Prostate gland (tissue), 2 donors: ENCODE measurements at regions not wholly inside any gene's neighbourhood (a gene's known extent, or its start where the extent isn't known, plus 50 kb on each side); places are given as distances from the start of the nearest gene placed in this dataset.

ENCODE experiments used
- DNase-seq: peaks from one replicate; pipeline ENCODE4 v3.0.0-alpha.2; 2019; ENCODE audit warnings: low spot score
- H3K27ac ChIP-seq, 2 donors: fragments of 200-600 bp; sonication (generic); 2 replicates each; pipeline ENCODE4 v1.5.1; 2017 to 2019
- H3K27me3 ChIP-seq: fragments of 200-600 bp; sonication (generic); replicated peaks from 2 replicates; pipeline ENCODE4 v1.5.1; 2019; ENCODE audit not compliant: insufficient read depth
- H3K36me3 ChIP-seq, 2 donors: fragments of 200-600 bp; sonication (generic); 1 replicate in 1 of 2; 2 replicates in 1 of 2; pipeline versions ENCODE4 v1.5.1 to v1.8.1; 2017 to 2019
- H3K4me1 ChIP-seq: fragments of 200-600 bp; sonication (generic); replicated peaks from 2 replicates; pipeline ENCODE4 v1.5.1; 2019
- H3K4me3 ChIP-seq, 2 donors: fragments of 200-600 bp; sonication (generic); 2 replicates each; pipeline ENCODE4 v1.5.1; 2017 to 2019
- H3K9me3 ChIP-seq: fragments of 200-600 bp; sonication (generic); 2 replicates; pipeline ENCODE4 v1.5.1; 2017
- POLR2A ChIP-seq: fragments of 450-650 bp; IDR thresholded peaks from one replicate; pipeline ENCODE4 v1.6.1; 2016; ENCODE audit warnings: antibody characterized with exemption, mild to moderate bottlenecking
- POLR2AphosphoS5 ChIP-seq: sonication (generic); formaldehyde crosslinking; IDR thresholded peaks from one replicate; pipeline ENCODE4 v1.6.1; 2017; ENCODE audit warnings: antibody characterized with exemption
- WGBS: methylation state at CpG from one replicate; pipeline ENCODE4 v1.1.5; 2018; 5-methylcytosine and 5-hydroxymethylcytosine counted together
- intact Hi-C: fragments of 100-400 bp; cut with DNase I; formaldehyde crosslinking; loops from one replicate; pipeline ENCODE4 v1.14.2; 2022
- TF ChIP-seq, protein P1 (sequence below), 4 experiments: fragments of 200-600 bp in 2 of 4; fragments of 450-650 bp in 2 of 4; sonication (generic) in 2 of 4; IDR thresholded peaks; 1 replicate in 3 of 4; 2 replicates in 1 of 4; pipeline ENCODE4 v1.5.1; 2016 to 2019; ENCODE audit warnings: antibody characterized with exemption in 4 of 4, mild to moderate bottlenecking in 2 of 4, moderate library complexity in 2 of 4

DNA sequence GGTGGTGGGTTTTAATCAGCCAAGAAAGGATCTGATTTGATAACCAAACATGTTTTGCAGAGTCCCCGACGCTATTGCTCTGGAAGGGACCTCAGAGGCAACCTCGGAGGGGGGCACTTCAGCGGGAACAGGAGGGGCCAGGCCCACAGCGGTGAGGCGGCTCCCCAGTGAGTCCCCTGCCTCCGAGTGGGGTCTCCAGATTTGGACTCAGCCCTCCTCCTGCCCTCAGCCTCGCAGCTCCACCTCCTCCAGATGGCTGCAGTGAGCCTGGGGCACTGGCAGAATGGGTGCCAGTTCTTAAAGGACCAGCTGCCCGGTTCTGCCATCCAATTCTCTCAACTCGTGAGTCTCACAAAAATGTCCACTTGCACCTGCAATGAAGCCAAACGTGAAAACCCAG is 61.0 kb upstream of the NANOS1 start:
- intact Hi-C loops, result no loop called here
- Histone ChIP-seq H3K4me1 (no peaks in the 10 kb centered on the region), H3K4me3 (no peak overlapping the region), H3K36me3 (no peaks in the 10 kb centered on the region), H3K27ac (no peak overlapping the region), H3K27me3 (no peaks in the 10 kb centered on the region), H3K9me3 (no peaks in the 10 kb centered on the region)
- 74% methylated on average over 11 of the region's 11 CpGs for WGBS
- DNase-seq, result no peak
- TF ChIP-seq POLR2A, result no peak
- TF ChIP-seq, protein P1, sequence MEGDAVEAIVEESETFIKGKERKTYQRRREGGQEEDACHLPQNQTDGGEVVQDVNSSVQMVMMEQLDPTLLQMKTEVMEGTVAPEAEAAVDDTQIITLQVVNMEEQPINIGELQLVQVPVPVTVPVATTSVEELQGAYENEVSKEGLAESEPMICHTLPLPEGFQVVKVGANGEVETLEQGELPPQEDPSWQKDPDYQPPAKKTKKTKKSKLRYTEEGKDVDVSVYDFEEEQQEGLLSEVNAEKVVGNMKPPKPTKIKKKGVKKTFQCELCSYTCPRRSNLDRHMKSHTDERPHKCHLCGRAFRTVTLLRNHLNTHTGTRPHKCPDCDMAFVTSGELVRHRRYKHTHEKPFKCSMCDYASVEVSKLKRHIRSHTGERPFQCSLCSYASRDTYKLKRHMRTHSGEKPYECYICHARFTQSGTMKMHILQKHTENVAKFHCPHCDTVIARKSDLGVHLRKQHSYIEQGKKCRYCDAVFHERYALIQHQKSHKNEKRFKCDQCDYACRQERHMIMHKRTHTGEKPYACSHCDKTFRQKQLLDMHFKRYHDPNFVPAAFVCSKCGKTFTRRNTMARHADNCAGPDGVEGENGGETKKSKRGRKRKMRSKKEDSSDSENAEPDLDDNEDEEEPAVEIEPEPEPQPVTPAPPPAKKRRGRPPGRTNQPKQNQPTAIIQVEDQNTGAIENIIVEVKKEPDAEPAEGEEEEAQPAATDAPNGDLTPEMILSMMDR (IDR thresholded peaks at IDR 0.05), result no peak

DNA sequence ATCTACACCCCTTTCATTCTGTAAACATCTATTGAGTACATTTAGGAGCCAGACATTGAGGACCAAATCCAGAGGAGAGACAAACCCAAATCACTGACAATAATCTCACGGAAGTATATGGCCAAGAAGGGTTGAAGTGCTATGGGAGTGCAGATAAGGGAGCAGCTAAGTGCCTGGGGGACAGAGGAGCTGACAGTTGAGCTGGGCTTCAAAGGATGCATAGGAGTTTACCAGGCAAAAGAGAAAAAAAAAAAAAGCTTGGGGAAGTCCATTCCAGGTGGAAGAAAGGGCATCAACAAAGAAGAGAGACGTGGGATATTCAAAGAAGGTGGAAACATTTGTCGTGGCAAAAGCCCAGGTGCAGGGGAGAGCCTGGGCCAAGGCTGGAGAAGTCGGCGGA is 60.5 kb upstream of the NANOS1 start:
- intact Hi-C loops, result no loop called here
- TF ChIP-seq, protein P1 (IDR thresholded peaks at IDR 0.05), result no peak
- no peak for TF ChIP-seq POLR2A
- TF ChIP-seq POLR2AphosphoS5, result no peak
- Histone ChIP-seq H3K36me3 (no peaks in the 10 kb centered on the region), H3K4me1 (no peaks in the 10 kb centered on the region), H3K27me3 (no peaks in the 10 kb centered on the region), H3K9me3 (no peaks in the 10 kb centered on the region), H3K27ac (no peak overlapping the region), H3K4me3 (no peak overlapping the region)
- WGBS, result 92% methylated on average over 5 of the region's 5 CpGs
- no peak for DNase-seq

DNA sequence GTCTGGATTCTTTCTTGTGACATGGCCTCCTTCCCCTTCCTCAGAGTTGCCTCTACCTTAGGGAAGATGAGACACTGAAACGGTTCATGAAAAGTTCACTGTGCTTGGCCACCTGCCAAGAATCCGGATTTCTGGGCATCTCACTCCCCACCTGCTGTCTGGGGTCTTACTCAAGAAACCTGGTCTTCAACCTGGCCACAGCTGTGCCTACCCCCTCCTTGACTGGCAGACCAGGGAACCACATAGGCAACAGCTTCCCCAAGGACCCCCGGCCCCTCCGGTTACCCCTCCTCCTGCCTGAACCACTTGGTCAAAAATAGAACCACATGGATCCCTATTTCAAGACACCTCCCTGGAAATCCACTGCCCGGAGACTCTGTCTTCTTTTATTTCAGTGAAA is 58.7 kb upstream of the NANOS1 start:
- Histone ChIP-seq H3K27me3 (no peaks in the 10 kb centered on the region), H3K27ac (no peak overlapping the region), H3K4me1 (no peaks in the 10 kb centered on the region), H3K9me3 (no peaks in the 10 kb centered on the region), H3K36me3 (no peaks in the 10 kb centered on the region), H3K4me3 (no peak overlapping the region)
- TF ChIP-seq POLR2A, result no peak
- DNase-seq, result no peak
- intact Hi-C loops, result no loop called here
- WGBS, result 54% methylated on average over 5 of the region's 5 CpGs

DNA sequence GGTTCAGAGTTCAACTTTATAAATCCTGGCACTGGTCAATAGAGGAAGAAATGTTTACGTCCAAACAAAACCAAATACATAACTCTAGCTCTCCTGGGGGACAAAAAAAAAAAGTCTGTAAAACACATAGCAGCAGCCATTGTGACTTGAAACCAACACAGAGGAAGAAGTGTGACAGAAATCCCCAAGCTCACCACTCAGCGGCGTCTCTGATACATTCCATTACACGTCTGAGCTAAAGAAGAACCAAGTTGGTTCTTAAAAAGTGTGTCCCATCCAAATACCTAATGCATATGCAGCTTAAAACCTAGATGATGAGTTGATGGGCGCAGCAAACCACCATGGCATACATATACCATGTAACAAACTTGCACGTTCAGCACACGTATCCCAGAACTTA is 58.3 kb upstream of the NANOS1 start:
- Histone ChIP-seq H3K36me3 (no peaks in the 10 kb centered on the region), H3K9me3 (no peaks in the 10 kb centered on the region), H3K27me3 (no peaks in the 10 kb centered on the region), H3K4me3 (no peak overlapping the region), H3K27ac (no peak overlapping the region), H3K4me1 (no peaks in the 10 kb centered on the region)
- intact Hi-C loops, result no loop called here
- 77% methylated on average over 7 of the region's 7 CpGs for WGBS
- no peak for DNase-seq
- TF ChIP-seq, protein P1 (IDR thresholded peaks at IDR 0.05), result no peak
- TF ChIP-seq POLR2AphosphoS5 (no peak), POLR2A (no peak)

DNA sequence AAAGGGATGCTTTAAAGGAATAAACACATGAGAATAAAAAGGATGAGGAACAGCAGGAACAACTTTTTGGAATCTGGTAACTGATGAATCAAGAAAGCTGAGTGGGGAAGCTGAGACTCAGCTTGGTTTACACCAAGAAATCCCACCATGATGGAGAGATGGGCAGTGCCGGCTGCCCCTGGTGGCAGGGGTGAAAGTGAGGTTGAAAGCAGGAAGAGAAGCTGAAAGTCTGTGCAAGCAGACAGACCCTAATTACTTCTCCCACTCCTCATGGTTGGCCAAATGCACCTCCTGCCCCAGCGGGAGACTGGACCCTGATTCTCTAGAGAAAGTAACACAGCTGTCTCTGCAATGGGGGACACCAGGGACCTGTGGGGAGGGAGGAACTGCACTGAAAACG is 57.6 kb upstream of the NANOS1 start:
- WGBS, result 69% methylated on average over 3 of the region's 3 CpGs
- Histone ChIP-seq H3K4me1 (no peaks in the 10 kb centered on the region), H3K36me3 (no peaks in the 10 kb centered on the region), H3K9me3 (no peaks in the 10 kb centered on the region), H3K27me3 (no peaks in the 10 kb centered on the region), H3K4me3 (no peak overlapping the region), H3K27ac (no peak overlapping the region)
- TF ChIP-seq POLR2A (no peak), POLR2AphosphoS5 (no peak)
- TF ChIP-seq, protein P1 (IDR thresholded peaks at IDR 0.05), result no peak
- DNase-seq, result no peak
- intact Hi-C loops, result no loop called here

DNA sequence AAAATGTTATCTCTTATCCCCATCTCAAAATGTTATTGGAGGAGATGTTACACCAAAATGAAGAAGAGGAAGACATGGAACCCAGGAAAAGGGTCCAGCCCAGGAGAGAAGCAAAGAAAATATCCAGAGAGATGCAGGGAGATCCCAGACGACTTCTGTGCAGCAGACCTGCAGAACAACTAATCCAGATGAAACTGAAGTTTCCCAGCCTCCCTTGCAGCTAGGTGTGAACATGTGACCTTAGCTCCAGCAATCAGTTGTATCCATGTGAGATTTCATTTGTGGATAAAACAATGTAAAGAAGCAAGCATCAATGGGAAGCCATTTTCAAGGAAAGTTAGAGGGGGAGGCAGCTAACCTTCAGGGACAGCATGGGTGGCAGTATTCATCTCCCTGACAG is 55.8 kb upstream of the NANOS1 start:
- no peaks in the 10 kb centered on the region for H3K9me3 ChIP-seq
- DNase-seq, result no peak
- no peak overlapping the region for H3K27ac ChIP-seq
- no peak for TF ChIP-seq POLR2AphosphoS5
- TF ChIP-seq, protein P1 (IDR thresholded peaks at IDR 0.05), result no peak
- TF ChIP-seq POLR2A, result no peak
- WGBS, result 88% methylated on average over 1 of the region's 1 CpG
- no peaks in the 10 kb centered on the region for H3K27me3 ChIP-seq
- intact Hi-C loops, result no loop called here
- H3K4me3 ChIP-seq, result no peak overlapping the region
- H3K4me1 ChIP-seq, result no peaks in the 10 kb centered on the region
- no peaks in the 10 kb centered on the region for H3K36me3 ChIP-seq
